SK-N-SH (cell line): ENCODE measurements at regions not wholly inside any gene's neighbourhood (a gene's known extent, or its start where the extent isn't known, plus 50 kb on each side); places are given as distances from the start of the nearest gene placed in this dataset.

Experiments
- CTCF ChIA-PET: fragments of 300-600, 350-600 bp; formaldehyde crosslinking; extraction: SDS; loops from one replicate; lab custom pipeline; 2021; lab: Yijun Ruan, JAX
- POLR2A ChIA-PET: fragments of 350-600 bp; sonication (Branson Sonifier 250); formaldehyde crosslinking; extraction: SDS; loops from one replicate; lab custom pipeline; 2020; ENCODE audit warnings: antibody characterized with exemption, inconsistent platforms; lab: Yijun Ruan, JAX
- DNase-seq: peaks from one replicate; pipeline ENCODE4 v3.0.0; 2012
- H2AFZ ChIP-seq: fragments of 200-600 bp; sonication (generic); 2 replicates; pipeline ENCODE4 v1.8.1; 2016; ENCODE audit warnings: antibody characterized with exemption, mild to moderate bottlenecking, low read depth
- H3F3A ChIP-seq: fragments of 200-600 bp; sonication (generic); replicated peaks from 2 replicates; pipeline ENCODE3; 2016; ENCODE audit warnings: antibody characterized with exemption, mild to moderate bottlenecking; ENCODE audit not compliant: insufficient read depth
- H3K27ac ChIP-seq, 2 experiments: fragments of 200-500 bp in 1 of 2; fragments of 200-600 bp in 1 of 2; sonication (Bioruptor generic) in 1 of 2; sonication (generic), shearing (Covaris generic) in 1 of 2; 2 replicates each; pipeline versions ENCODE4 v1.5.1 to v1.6.1; 2014 to 2016; ENCODE audit warnings: low read depth in 2 of 2, inconsistent platforms in 1 of 2, low read length in 1 of 2, mild to moderate bottlenecking in 1 of 2, mixed read lengths in 1 of 2
- H3K27me3 ChIP-seq: fragments of 200-600 bp; sonication (generic), shearing (Covaris generic); 2 replicates; pipeline ENCODE4 v1.6.1; 2016; ENCODE audit warnings: mixed run types; ENCODE audit not compliant: insufficient read depth
- H3K36me3 ChIP-seq, 2 experiments: fragments of 200-500 bp in 1 of 2; fragments of 200-600 bp in 1 of 2; sonication (Bioruptor generic) in 1 of 2; sonication (generic) in 1 of 2; replicated peaks in 1 of 2; 2 replicates each; pipeline versions ENCODE3 to v1.5.1; 2014 to 2016; ENCODE audit warnings: low read length in 1 of 2, mild to moderate bottlenecking in 1 of 2; ENCODE audit not compliant: insufficient read depth in 2 of 2, control insufficient read depth in 1 of 2
- H3K4me1 ChIP-seq, 2 experiments: fragments of 200-500 bp in 1 of 2; fragments of 200-600 bp in 1 of 2; sonication (Bioruptor generic) in 1 of 2; sonication (generic), shearing (Covaris generic) in 1 of 2; 2 replicates each; pipeline versions ENCODE4 v1.5.1 to v1.6.1; 2014 to 2016; ENCODE audit warnings: low read depth in 1 of 2, low read length in 1 of 2, mixed run types in 1 of 2; ENCODE audit not compliant: insufficient read depth in 2 of 2, control insufficient read depth in 1 of 2
- H3K4me2 ChIP-seq: fragments of 200-600 bp; sonication (generic), shearing (Covaris generic); 2 replicates; pipeline ENCODE4 v1.6.1; 2017; ENCODE audit warnings: mixed run types
- H3K4me3 ChIP-seq, 2 experiments: fragments of 200-500 bp in 1 of 2; fragments of 200-600 bp in 1 of 2; sonication (Bioruptor generic) in 1 of 2; sonication (generic), shearing (Covaris generic) in 1 of 2; 2 replicates each; pipeline versions ENCODE4 v1.5.1 to v1.8.1; 2014 to 2016; ENCODE audit warnings: low read depth in 2 of 2, inconsistent platforms in 1 of 2, low read length in 1 of 2, mild to moderate bottlenecking in 1 of 2, mixed read lengths in 1 of 2, moderate library complexity in 1 of 2
- H3K79me2 ChIP-seq: fragments of 200-600 bp; sonication (generic); 2 replicates; pipeline ENCODE4 v1.8.1; 2017; ENCODE audit warnings: mild to moderate bottlenecking; ENCODE audit not compliant: insufficient read depth
- H3K9ac ChIP-seq: fragments of 200-600 bp; sonication (generic); 2 replicates; pipeline ENCODE4 v1.6.1; 2017; ENCODE audit warnings: mixed run types
- H3K9me2 ChIP-seq: fragments of 200-600 bp; sonication (generic); 2 replicates; pipeline ENCODE4 v1.6.1; 2017; ENCODE audit warnings: mixed run types
- H3K9me3 ChIP-seq: fragments of 200-600 bp; sonication (generic); 2 replicates; pipeline ENCODE4 v1.6.1; 2017; ENCODE audit warnings: mixed run types, mild to moderate bottlenecking, moderate library complexity
- H4K20me1 ChIP-seq: fragments of 200-600 bp; sonication (generic); 2 replicates; pipeline ENCODE4 v1.6.1; 2017; ENCODE audit warnings: mild to moderate bottlenecking, mixed run types; ENCODE audit not compliant: insufficient read depth
- CHD2 ChIP-seq: fragments of 150-350 bp; IDR thresholded peaks from 2 replicates; pipeline ENCODE4 v1.6.1; 2018; ENCODE audit warnings: low read length; ENCODE audit not compliant: partially characterized antibody
- ELF1 ChIP-seq: IDR thresholded peaks from 2 replicates; pipeline ENCODE4 v1.4.0; 2012
- EP300 ChIP-seq, 2 experiments: IDR thresholded peaks; 2 replicates each; pipeline versions ENCODE4 v1.4.0 to v1.6.1; 2012; ENCODE audit warnings: borderline replicate concordance in 1 of 2, low read depth in 1 of 2, low read length in 1 of 2
- FOSL2 ChIP-seq: IDR thresholded peaks from 2 replicates; pipeline ENCODE4 v1.4.0; 2012; ENCODE audit warnings: low read depth, mild to moderate bottlenecking, moderate library complexity, borderline replicate concordance
- FOXM1 ChIP-seq: IDR thresholded peaks from 2 replicates; pipeline ENCODE4 v1.4.0; 2012; ENCODE audit warnings: low read depth, mild to moderate bottlenecking
- GABPA ChIP-seq: IDR thresholded peaks from 2 replicates; pipeline ENCODE4 v1.4.0; 2012; ENCODE audit warnings: low read depth, mild to moderate bottlenecking
- GATA2 ChIP-seq: sonication (generic); formaldehyde crosslinking; IDR thresholded peaks from 2 replicates; pipeline ENCODE4 v1.5.0; 2020; ENCODE audit warnings: mild to moderate bottlenecking, missing genetic modification reagents
- IRF3 ChIP-seq: fragments of 150-350 bp; IDR thresholded peaks from 2 replicates; pipeline ENCODE4 v1.6.1; 2016; ENCODE audit warnings: mild to moderate bottlenecking, low read depth, low read length
- JUND ChIP-seq: IDR thresholded peaks from 2 replicates; pipeline ENCODE4 v1.4.0; 2012
- MAX ChIP-seq: IDR thresholded peaks from 2 replicates; pipeline ENCODE4 v1.4.0; 2012; ENCODE audit warnings: low read depth
- NFIC ChIP-seq: IDR thresholded peaks from 2 replicates; pipeline ENCODE4 v1.4.0; 2012; ENCODE audit warnings: borderline replicate concordance
- REST ChIP-seq: IDR thresholded peaks from 2 replicates; pipeline ENCODE4 v1.6.1; 2012; ENCODE audit warnings: mild to moderate bottlenecking, low read depth, low read length, moderate library complexity
- SIN3A ChIP-seq: IDR thresholded peaks from 2 replicates; pipeline ENCODE4 v1.6.1; 2012; ENCODE audit warnings: low read depth, mild to moderate bottlenecking, low read length, moderate library complexity, borderline replicate concordance
- TCF12 ChIP-seq: IDR thresholded peaks from 2 replicates; pipeline ENCODE4 v1.4.0; 2012
- WGBS: methylation state at CpG from one replicate; pipeline ENCODE4 v1.1.6; 2017; ENCODE audit warnings: low lambda C conversion rate; 5-methylcytosine and 5-hydroxymethylcytosine counted together
- TF ChIP-seq, protein P1 (sequence below): fragments of 150-350 bp; IDR thresholded peaks from 2 replicates; pipeline ENCODE4 v1.6.1; 2017; ENCODE audit warnings: antibody characterized with exemption, low read length, low read depth, borderline replicate concordance

- TF ChIP-seq, protein P1, sequence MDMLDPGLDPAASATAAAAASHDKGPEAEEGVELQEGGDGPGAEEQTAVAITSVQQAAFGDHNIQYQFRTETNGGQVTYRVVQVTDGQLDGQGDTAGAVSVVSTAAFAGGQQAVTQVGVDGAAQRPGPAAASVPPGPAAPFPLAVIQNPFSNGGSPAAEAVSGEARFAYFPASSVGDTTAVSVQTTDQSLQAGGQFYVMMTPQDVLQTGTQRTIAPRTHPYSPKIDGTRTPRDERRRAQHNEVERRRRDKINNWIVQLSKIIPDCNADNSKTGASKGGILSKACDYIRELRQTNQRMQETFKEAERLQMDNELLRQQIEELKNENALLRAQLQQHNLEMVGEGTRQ = no peak
- no peak for TF ChIP-seq EP300 (IDR thresholded peaks at IDR 0.05; ENCODE audit: borderline replicate concordance in 1 of 2, low read depth in 1 of 2, low read length in 1 of 2)
These were observed 72.5 kb upstream of the MAP1B start (continued) for GRCh38 chr5:72034770-72035169.

GRCh38 chr5:72035831-72036230, 71.4 kb upstream of the MAP1B start:
- Histone ChIP-seq H3K79me2 (no peaks in the 10 kb centered on the region), H3K27ac (no peak overlapping the region), H3K9me3 (no peaks in the 10 kb centered on the region)
- DNase-seq = no peak
- CTCF ChIA-PET = interaction anchor here (2.4 kb wide), 1 partner anchor 18 kb away, joined by 10 read pairs; no protein-coding TSS in a partner anchor
- WGBS = 92% methylated on average over 3 of the region's 3 CpGs
- no peak for TF ChIP-seq GATA2
- TF ChIP-seq, all 33 proteins: peak for 0
- Histone ChIP-seq H3K9ac (no peak overlapping the region), H3K4me3 (no peak overlapping the region), H3K27me3 (no peaks in the 10 kb centered on the region), H2AFZ (no peak overlapping the region), H3F3A (no peaks in the 10 kb centered on the region), H3K9me2 (no peaks in the 10 kb centered on the region), H3K4me1 (peaks cover 0 to 5% of the 10 kb centered on the region in 2 experiments; a peak in 1 of 4 replicates), H3K36me3 (no peaks in the 10 kb centered on the region), H3K4me2 (no peak overlapping the region), H4K20me1 (no peaks in the 10 kb centered on the region)
- POLR2A ChIA-PET = no interaction called here

DNA sequence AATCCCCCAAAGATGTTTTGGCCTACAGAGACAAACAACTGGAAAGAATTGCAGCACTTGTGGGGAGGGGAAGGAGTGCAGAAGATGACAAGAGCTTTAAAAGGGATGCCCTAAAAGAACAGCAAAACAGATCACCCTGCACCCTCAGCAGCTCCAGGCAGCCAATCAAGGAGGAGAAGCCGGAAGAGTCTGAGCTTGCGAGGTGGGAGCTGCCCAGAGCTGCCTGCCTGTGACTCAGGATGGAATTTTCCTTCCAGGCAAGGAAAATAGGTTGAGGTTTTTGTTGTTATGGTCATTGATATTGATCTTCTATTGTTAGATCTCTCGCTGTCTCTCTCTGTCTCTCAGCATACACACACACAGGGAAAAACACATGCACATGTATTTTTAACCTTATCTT, 70.3 kb upstream of the MAP1B start:
- H3K27me3 ChIP-seq = no peaks in the 10 kb centered on the region
- ChIA-PET POLR2A (interaction anchor here (0.7 kb wide), 1 partner anchor 8 kb away, joined by 6 read pairs; no protein-coding TSS in a partner anchor), CTCF (interaction anchor here (0.9 to 2.4 kb wide), 3 partner anchors 10 to 28 kb away, joined by 4 to 10 read pairs (median 5); no protein-coding TSS in a partner anchor)
- no peaks in the 10 kb centered on the region for H3K79me2 ChIP-seq
- DNase-seq = no peak
- H3F3A ChIP-seq = no peaks in the 10 kb centered on the region
- peak overlapping the region in 1 of 2 experiments; percentile 37; a peak in 1 of 4 replicates for H3K27ac ChIP-seq
- no peaks in the 10 kb centered on the region for H3K9me2 ChIP-seq
- H3K9me3 ChIP-seq = no peaks in the 10 kb centered on the region
- 0 out of 2 replicates have a peak overlapping the region, but pooled peaks have one; percentile 20 for H3K4me2 ChIP-seq
- TF ChIP-seq, protein P1 = no peak
- peak; percentile 24; the same call in 1 of the 2 replicates for TF ChIP-seq TCF12
- TF ChIP-seq GATA2 = no peak
- TF ChIP-seq MAX = 0 out of 2 replicates have a peak, but pooled peaks have one; percentile 30
- peak; percentile 31; the same call in 1 of the 2 replicates for TF ChIP-seq FOSL2
- no peak for TF ChIP-seq GABPA
- TF ChIP-seq SIN3A = no peak
- no peak for TF ChIP-seq CHD2
- no peak for TF ChIP-seq FOXM1
- no peak for TF ChIP-seq ELF1
- no peak for TF ChIP-seq NFIC
- TF ChIP-seq IRF3 = no peak
- no peak for TF ChIP-seq REST
- peak; percentile 25; the same call in 1 of the 2 replicates for TF ChIP-seq JUND
- no peaks in the 10 kb centered on the region for H3K36me3 ChIP-seq
- WGBS = 40% methylated on average over 3 of the region's 3 CpGs
- peak overlapping the region; percentile 54 for H2AFZ ChIP-seq
- H3K4me1 ChIP-seq = peaks cover 0 to 5% of the 10 kb centered on the region in 2 experiments; a peak in 1 of 4 replicates
- H3K4me3 ChIP-seq = no peak overlapping the region
- H3K9ac ChIP-seq = no peak overlapping the region
- H4K20me1 ChIP-seq = no peaks in the 10 kb centered on the region
